GM23338 (cell line): ENCODE measurements at regions not wholly inside any gene's neighbourhood (a gene's known extent, or its start where the extent isn't known, plus 50 kb on each side); places are given as distances from the start of the nearest gene placed in this dataset.

Experiments used
- ATAC-seq: fragments of 200-7000 bp; cut with Tn5 transposase; 3 replicates; pipeline ENCODE4 v1.9.1; 2020
- DNase-seq: peaks from one replicate; pipeline ENCODE4 v3.0.0-alpha.2; 2015; ENCODE audit warnings: low spot score
- H2AFZ ChIP-seq: fragments of 200-600 bp; sonication (generic); 2 replicates; pipeline ENCODE4 v1.8.0; 2016; ENCODE audit warnings: antibody characterized with exemption, mild to moderate bottlenecking, moderate library complexity
- H3F3A ChIP-seq: fragments of 200-600 bp; sonication (generic); replicated peaks from 2 replicates; pipeline ENCODE4 v1.8.0; 2017; ENCODE audit warnings: antibody characterized with exemption, mixed run types, low read depth
- H3K27ac ChIP-seq: fragments of 200-600 bp; sonication (generic); 2 replicates; pipeline ENCODE4 v1.6.1; 2016; ENCODE audit warnings: low read depth
- H3K27me3 ChIP-seq: fragments of 200-600 bp; sonication (generic); 2 replicates; pipeline ENCODE4 v1.8.0; 2016; ENCODE audit warnings: mild to moderate bottlenecking, mixed run types, moderate library complexity; ENCODE audit not compliant: insufficient read depth
- H3K36me3 ChIP-seq: fragments of 200-600 bp; sonication (generic); 2 replicates; pipeline ENCODE4 v1.8.0; 2016; ENCODE audit warnings: mild to moderate bottlenecking; ENCODE audit not compliant: insufficient read depth
- H3K4me1 ChIP-seq: fragments of 200-600 bp; sonication (generic); 2 replicates; pipeline ENCODE4 v1.8.0; 2016; ENCODE audit warnings: mild to moderate bottlenecking, moderate library complexity; ENCODE audit not compliant: insufficient read depth
- H3K4me2 ChIP-seq: fragments of 200-600 bp; sonication (generic); 2 replicates; pipeline ENCODE4 v1.7.1; 2017; ENCODE audit warnings: mixed run types
- H3K4me3 ChIP-seq: fragments of 200-600 bp; sonication (generic); 2 replicates; pipeline ENCODE4 v1.6.1; 2016; ENCODE audit warnings: mixed run types
- H3K79me2 ChIP-seq: fragments of 200-600 bp; sonication (generic); replicated peaks from 2 replicates; pipeline ENCODE4 v1.8.0; 2017; ENCODE audit warnings: mild to moderate bottlenecking; ENCODE audit not compliant: insufficient read depth
- H3K9me2 ChIP-seq: fragments of 200-600 bp; sonication (generic); 2 replicates; pipeline ENCODE4 v1.8.0; 2017; ENCODE audit not compliant: insufficient read depth
- H4K20me1 ChIP-seq: fragments of 200-600 bp; sonication (generic); replicated peaks from 2 replicates; pipeline ENCODE4 v1.8.0; 2017; ENCODE audit warnings: mild to moderate bottlenecking; ENCODE audit not compliant: insufficient read depth
- H3K27ac Mint-ChIP-seq: 2 replicates; pipeline ENCODE4 v1.8.0; 2020; ENCODE audit warnings: inconsistent platforms, mild to moderate bottlenecking, moderate library complexity, mixed read lengths
- H3K27me3 Mint-ChIP-seq: 3 replicates; pipeline ENCODE4 v1.8.0; 2022; ENCODE audit warnings: low read depth, mild to moderate bottlenecking, moderate library complexity, mixed read lengths, inconsistent platforms; ENCODE audit not compliant: insufficient read depth, poor library complexity
- H3K36me3 Mint-ChIP-seq: 3 replicates; pipeline ENCODE4 v1.8.0; 2021; ENCODE audit warnings: low read depth, mild to moderate bottlenecking, inconsistent platforms, moderate library complexity, mixed read lengths
- H3K4me1 Mint-ChIP-seq: 3 replicates; pipeline ENCODE4 v1.8.0; 2020; ENCODE audit warnings: mild to moderate bottlenecking, inconsistent platforms, mixed read lengths
- H3K4me3 Mint-ChIP-seq: 3 replicates; pipeline ENCODE4 v1.8.0; 2021; ENCODE audit warnings: moderate library complexity, mild to moderate bottlenecking, inconsistent platforms, mixed read lengths
- H3K9me3 Mint-ChIP-seq: 3 replicates; pipeline ENCODE4 v1.8.0; 2020; ENCODE audit warnings: moderate library complexity, mild to moderate bottlenecking, inconsistent platforms, mixed read lengths
- CREB1 ChIP-seq: fragments of 250-450 bp; sonication (Bioruptor Pico); IDR thresholded peaks from 2 replicates; pipeline ENCODE4 v1.5.0; 2020; ENCODE audit warnings: low read depth, mild to moderate bottlenecking, moderate library complexity
- CTCF ChIP-seq, 2 experiments: fragments of 200-600 bp in 1 of 2; sonication (generic) in 1 of 2; conservative IDR thresholded peaks; 2 replicates each; pipeline versions ENCODE4 v1.5.1 to v1.6.1; 2016 to 2017; ENCODE audit warnings: antibody characterized with exemption in 2 of 2, low read depth in 2 of 2, mild to moderate bottlenecking in 2 of 2, moderate library complexity in 1 of 2
- ETS1 ChIP-seq: IDR thresholded peaks from 2 replicates; pipeline ENCODE4 v1.6.1; 2016; ENCODE audit warnings: antibody characterized with exemption
- EZH2 ChIP-seq: fragments of 200-600 bp; sonication (generic); IDR thresholded peaks from one replicate; pipeline ENCODE4 v1.8.0; 2017; ENCODE audit warnings: antibody characterized with exemption, mild to moderate bottlenecking, low read depth; ENCODE audit not compliant: unreplicated experiment
- EZH2phosphoT487 ChIP-seq: fragments of 200-600 bp; sonication (generic); IDR thresholded peaks from one replicate; pipeline ENCODE4 v1.8.1; 2018; ENCODE audit warnings: antibody characterized with exemption; ENCODE audit not compliant: unreplicated experiment
- JUNB ChIP-seq: IDR thresholded peaks from one replicate; pipeline ENCODE4 v1.6.1; 2016; ENCODE audit warnings: antibody characterized with exemption; ENCODE audit not compliant: unreplicated experiment
- NANOG ChIP-seq: IDR thresholded peaks from 2 replicates; pipeline ENCODE4 v1.6.1; 2016; ENCODE audit warnings: antibody characterized with exemption, borderline replicate concordance
- POLR2AphosphoS5 ChIP-seq: IDR thresholded peaks from 2 replicates; pipeline ENCODE4 v1.6.1; 2016; ENCODE audit warnings: antibody characterized with exemption, low read depth
- REST ChIP-seq: IDR thresholded peaks from one replicate; pipeline ENCODE4 v1.6.1; 2018; ENCODE audit warnings: antibody characterized with exemption; ENCODE audit not compliant: unreplicated experiment
- STAT1 ChIP-seq: IDR thresholded peaks from one replicate; pipeline ENCODE4 v1.6.1; 2016; ENCODE audit warnings: antibody characterized with exemption; ENCODE audit not compliant: unreplicated experiment
- ZNF114 ChIP-seq: fragments of 250-450 bp; sonication (Bioruptor Pico); IDR thresholded peaks from 2 replicates; pipeline ENCODE4 v1.5.0; 2020; ENCODE audit warnings: mild to moderate bottlenecking, moderate library complexity
- ZNF331 ChIP-seq: fragments of 250-450 bp; sonication (Bioruptor Pico); IDR thresholded peaks from 2 replicates; pipeline ENCODE4 v1.5.0; 2020; ENCODE audit warnings: low read depth, mild to moderate bottlenecking, moderate library complexity

GRCh38 chr11:59266491-59266890 lies 53.8 kb upstream of the MPEG1 start (continued):
- TF ChIP-seq JUNB (no peak), EZH2phosphoT487 (no peak), ETS1 (no peak), ZNF114 (CRISPR knock-in tag) (no peak), CTCF (conservative IDR thresholded peaks at IDR 0.05; ENCODE audit: low read depth in 2 of 2) (no peak), NANOG (no peak), POLR2AphosphoS5 (no peak), EZH2 (no peak), CREB1 (CRISPR knock-in tag) (no peak)

- Histone ChIP-seq H3K27ac (no peak overlapping the region), H4K20me1 (no peaks in the 10 kb centered on the region), H3K36me3 (no peaks in the 10 kb centered on the region), H3K4me1 (no peaks in the 10 kb centered on the region), H2AFZ (no peak overlapping the region), H3K79me2 (no peaks in the 10 kb centered on the region), H3K9me2 (no peaks in the 10 kb centered on the region), H3K4me2 (no peak overlapping the region), H3F3A (no peaks in the 10 kb centered on the region), H3K27me3 (no peaks in the 10 kb centered on the region), H3K4me3 (no peak overlapping the region)
- ATAC-seq (no peak), DNase-seq (no peak)
- peaks cover 2% of the 10 kb centered on the region; the same call in 2 of the 3 replicates for H3K4me1 Mint-ChIP-seq
- no peaks in the 10 kb centered on the region for H3K9me3 Mint-ChIP-seq
- H3K27me3 Mint-ChIP-seq = no peaks in the 10 kb centered on the region
- TF ChIP-seq CREB1 (CRISPR knock-in tag) (no peak), ZNF331 (CRISPR knock-in tag) (no peak), EZH2 (no peak), REST (no peak), ETS1 (no peak), STAT1 (no peak), JUNB (no peak)
- no peak overlapping the region for H3K27ac Mint-ChIP-seq
- H3K4me3 Mint-ChIP-seq = no peak overlapping the region
- no peaks in the 10 kb centered on the region for H3K36me3 Mint-ChIP-seq
Observed at GRCh38 chr11:59265735-59266134, 53.0 kb upstream of the MPEG1 start.
